Lung (tissue), 11 donors: ENCODE measurements at regions not wholly inside any gene's neighbourhood (a gene's known extent, or its start where the extent isn't known, plus 50 kb on each side); places are given as distances from the start of the nearest gene placed in this dataset.

Experiments used
- ATAC-seq: fragments of 200-7000 bp; cut with Tn5 transposase; one replicate; pipeline ENCODE4 v1.9.1; 2020; ENCODE audit warnings: moderate number of reproducible peaks; ENCODE audit not compliant: insufficient read depth, low FRiP score
- DNase-seq, 3 donors: peaks; one replicate each; pipeline ENCODE4 v3.0.0-alpha.2; 2013 to 2017
- H3K27ac ChIP-seq, 2 donors: one replicate each; pipeline ENCODE4 v1.5.1; 2013; ENCODE audit warnings: mild to moderate bottlenecking in 2 of 2, moderate library complexity in 2 of 2, control low read depth in 1 of 2, inconsistent platforms in 1 of 2, low read depth in 1 of 2, low read length in 1 of 2
- H3K27me3 ChIP-seq, 3 donors: one replicate each; pipeline ENCODE4 v1.5.1; 2013; ENCODE audit warnings: low read length in 2 of 3; ENCODE audit not compliant: control insufficient read depth in 3 of 3, insufficient read depth in 3 of 3
- H3K36me3 ChIP-seq, 4 donors: one replicate each; pipeline ENCODE4 v1.5.1; 2013; ENCODE audit warnings: low read length in 4 of 4, mild to moderate bottlenecking in 1 of 4, moderate library complexity in 1 of 4; ENCODE audit not compliant: control insufficient read depth in 4 of 4, insufficient read depth in 4 of 4
- H3K4me1 ChIP-seq, 5 donors: one replicate each; pipeline ENCODE4 v1.5.1; 2013; ENCODE audit warnings: low read length in 5 of 5, mild to moderate bottlenecking in 2 of 5, moderate library complexity in 1 of 5; ENCODE audit not compliant: control insufficient read depth in 5 of 5, insufficient read depth in 5 of 5
- H3K4me3 ChIP-seq: one replicate; pipeline ENCODE4 v1.5.1; 2013; ENCODE audit warnings: mild to moderate bottlenecking, control low read depth, moderate library complexity
- H3K9ac ChIP-seq, 2 donors: one replicate each; pipeline ENCODE4 v1.5.1; 2013; ENCODE audit warnings: low read length in 2 of 2, control low read depth in 1 of 2; ENCODE audit not compliant: insufficient read depth in 1 of 2
- H3K9me3 ChIP-seq, 4 donors: one replicate each; pipeline ENCODE4 v1.5.1; 2013; ENCODE audit warnings: low read length in 3 of 4, mild to moderate bottlenecking in 1 of 4, moderate library complexity in 1 of 4; ENCODE audit not compliant: control insufficient read depth in 4 of 4, insufficient read depth in 3 of 4
- WGBS, 2 donors: extraction: QIAGEN DNeasy Blood & Tissue Kit; methylation state at CpG; one replicate each; pipeline ENCODE4 v1.1.7; 2013; 5-methylcytosine and 5-hydroxymethylcytosine counted together
- TF ChIP-seq, protein P1 (sequence below): IDR thresholded peaks from 2 replicates; pipeline ENCODE4 v1.5.1; 2012; ENCODE audit warnings: mild to moderate bottlenecking; ENCODE audit errors: control extremely low read depth, extremely low read depth
- donor health status: control.
- donor health status: control.
- donor health status: Bipolar disorder and iron deficiency.
- donor health status: healthy.
- donor health status: DM: yes; HTN: yes; CAD: no.

DNA sequence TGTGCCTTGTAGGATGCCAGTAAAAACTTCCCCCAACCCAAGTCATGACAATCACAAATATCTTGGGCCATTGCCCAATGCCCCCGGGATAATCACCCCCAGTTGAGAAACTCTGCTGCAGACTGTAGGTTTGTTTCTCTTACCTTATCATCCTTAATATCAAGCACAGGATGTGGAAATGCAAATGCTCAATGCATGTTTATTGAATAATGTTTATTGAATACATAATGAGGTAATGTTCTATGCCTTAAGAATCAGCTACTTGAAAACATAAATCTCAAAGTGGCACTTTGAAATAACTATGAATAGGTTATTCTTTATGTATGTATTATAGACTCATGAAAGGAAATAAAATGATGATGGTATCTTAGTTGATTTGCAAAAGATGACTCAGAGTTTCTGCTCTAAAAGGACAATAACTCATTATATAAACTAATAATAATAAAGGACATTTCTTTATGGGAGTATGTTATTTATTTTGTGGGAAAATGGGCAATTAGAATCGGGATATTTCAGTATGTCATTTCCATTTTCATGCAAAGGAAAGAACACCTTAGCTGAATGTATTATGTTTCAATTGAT lies 414.2 kb downstream of the EFNB2 start:
- Histone ChIP-seq H3K4me3 (no peak overlapping the region), H3K36me3 (no peaks in the 10 kb centered on the region), H3K9me3 (peaks cover 0 to 1% (median 0%) of the 10 kb centered on the region in 4 donors), H3K27ac (no peak overlapping the region), H3K9ac (no peak overlapping the region), H3K4me1 (peaks cover 0 to 6% (median 0%) of the 10 kb centered on the region in 5 donors), H3K27me3 (no peaks in the 10 kb centered on the region)
- no peak for ATAC-seq
- no peak for DNase-seq
- TF ChIP-seq, protein P1, sequence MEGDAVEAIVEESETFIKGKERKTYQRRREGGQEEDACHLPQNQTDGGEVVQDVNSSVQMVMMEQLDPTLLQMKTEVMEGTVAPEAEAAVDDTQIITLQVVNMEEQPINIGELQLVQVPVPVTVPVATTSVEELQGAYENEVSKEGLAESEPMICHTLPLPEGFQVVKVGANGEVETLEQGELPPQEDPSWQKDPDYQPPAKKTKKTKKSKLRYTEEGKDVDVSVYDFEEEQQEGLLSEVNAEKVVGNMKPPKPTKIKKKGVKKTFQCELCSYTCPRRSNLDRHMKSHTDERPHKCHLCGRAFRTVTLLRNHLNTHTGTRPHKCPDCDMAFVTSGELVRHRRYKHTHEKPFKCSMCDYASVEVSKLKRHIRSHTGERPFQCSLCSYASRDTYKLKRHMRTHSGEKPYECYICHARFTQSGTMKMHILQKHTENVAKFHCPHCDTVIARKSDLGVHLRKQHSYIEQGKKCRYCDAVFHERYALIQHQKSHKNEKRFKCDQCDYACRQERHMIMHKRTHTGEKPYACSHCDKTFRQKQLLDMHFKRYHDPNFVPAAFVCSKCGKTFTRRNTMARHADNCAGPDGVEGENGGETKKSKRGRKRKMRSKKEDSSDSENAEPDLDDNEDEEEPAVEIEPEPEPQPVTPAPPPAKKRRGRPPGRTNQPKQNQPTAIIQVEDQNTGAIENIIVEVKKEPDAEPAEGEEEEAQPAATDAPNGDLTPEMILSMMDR: no peak
- 64 to 75% methylated on average over 2 of the region's 2 CpGs for WGBS, 2 donors

- ATAC-seq (no peak), DNase-seq (no peak)
- peaks cover 0 to 6% (median 0%) of the 10 kb centered on the region in 5 donors for H3K4me1 ChIP-seq
- H3K36me3 ChIP-seq: no peaks in the 10 kb centered on the region
- no peaks in the 10 kb centered on the region for H3K27me3 ChIP-seq
- WGBS, 2 donors: 50 to 55% methylated on average over 10 of the region's 10 CpGs
- TF ChIP-seq, protein P1: no peak
- H3K27ac ChIP-seq: no peak overlapping the region
- H3K9me3 ChIP-seq: no peaks in the 10 kb centered on the region
- H3K4me3 ChIP-seq: no peak overlapping the region
- H3K9ac ChIP-seq: no peak overlapping the region
These were observed 416.5 kb downstream of the EFNB2 start for GRCh38 chr13:106118996-106119395.

DNA sequence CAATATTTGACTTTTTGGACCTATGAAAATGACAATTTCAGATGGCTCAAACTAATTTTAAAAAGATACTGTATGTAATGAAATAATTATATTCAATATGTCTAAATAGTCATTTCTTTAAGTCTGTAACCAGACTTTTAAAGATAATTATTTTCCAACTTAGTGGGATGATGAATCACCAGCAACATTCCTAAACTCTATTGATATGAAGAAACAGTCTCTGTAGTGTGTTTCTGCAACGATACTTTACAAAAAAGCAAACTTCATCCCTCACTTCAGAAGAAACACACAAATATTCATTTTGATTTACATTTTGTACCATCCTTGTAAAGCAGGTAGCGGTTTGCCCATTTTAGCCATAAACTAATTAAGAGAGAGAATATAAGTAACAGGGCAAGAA lies 417.4 kb downstream of the EFNB2 start:
- no peak overlapping the region for H3K27ac ChIP-seq
- peaks cover 0 to 6% (median 0%) of the 10 kb centered on the region in 5 donors for H3K4me1 ChIP-seq
- no peak overlapping the region for H3K9ac ChIP-seq
- no peaks in the 10 kb centered on the region for H3K36me3 ChIP-seq
- no peak overlapping the region for H3K4me3 ChIP-seq
- DNase-seq: no peak
- TF ChIP-seq, protein P1: no peak
- H3K27me3 ChIP-seq: no peaks in the 10 kb centered on the region
- ATAC-seq: no peak
- WGBS, 2 donors: 79 to 81% methylated on average over 2 of the region's 2 CpGs
- no peaks in the 10 kb centered on the region for H3K9me3 ChIP-seq

DNA sequence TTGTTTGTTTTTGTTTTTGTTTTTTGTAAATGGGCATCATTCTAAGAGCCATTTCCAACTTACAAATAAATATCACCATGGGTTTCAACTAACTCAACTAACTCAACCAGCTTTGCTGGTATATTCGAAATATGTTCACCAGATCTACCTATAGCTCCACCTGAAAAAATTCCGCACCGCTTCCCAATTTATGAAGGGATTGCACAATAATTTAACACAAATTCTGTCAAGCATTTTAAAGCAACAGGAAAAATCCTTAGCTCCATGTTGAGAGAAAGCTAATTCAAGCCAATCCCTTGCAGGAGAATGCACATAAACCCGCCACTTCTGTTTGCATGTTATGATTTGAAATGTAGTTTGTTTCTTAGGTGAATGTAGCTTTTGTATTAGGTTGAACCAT lies 417.8 kb downstream of the EFNB2 start:
- no peak overlapping the region for H3K27ac ChIP-seq
- DNase-seq (no peak), ATAC-seq (no peak)
- H3K36me3 ChIP-seq: no peaks in the 10 kb centered on the region
- TF ChIP-seq, protein P1: no peak
- H3K27me3 ChIP-seq: no peaks in the 10 kb centered on the region
- H3K4me3 ChIP-seq: no peak overlapping the region
- H3K9me3 ChIP-seq: no peaks in the 10 kb centered on the region
- H3K4me1 ChIP-seq: peaks cover 0 to 6% (median 0%) of the 10 kb centered on the region in 5 donors
- H3K9ac ChIP-seq: no peak overlapping the region
- 81 to 98% methylated on average over 4 of the region's 4 CpGs for WGBS, 2 donors
